ENCODE measurements at regions not wholly inside any gene's neighbourhood (a gene's known extent, or its start where the extent isn't known, plus 50 kb on each side); places are given as distances from the start of the nearest gene placed in this dataset.

GRCh38 chr7:37541810-37542443 lies 93.3 kb upstream of the ELMO1 start:
- H3K36me3 Mint-ChIP-seq (ENCODE audit: low read depth) = no peaks in the 10 kb centered on the region
- H3K27ac Mint-ChIP-seq (ENCODE audit: unreplicated experiment) = no peak overlapping the region
- no peaks in the 10 kb centered on the region for H3K4me1 Mint-ChIP-seq (ENCODE audit: low read depth)
- no peak for TF ChIP-seq CTCF (IDR thresholded peaks at IDR 0.05)
- no peak overlapping the region for H3K4me3 Mint-ChIP-seq (ENCODE audit: unreplicated experiment)
- H3K9me3 Mint-ChIP-seq (ENCODE audit: low read depth) = no peaks in the 10 kb centered on the region
- DNase-seq (ENCODE audit: low spot score) = no peak
- no peaks in the 10 kb centered on the region for H3K27me3 Mint-ChIP-seq (ENCODE audit: low read depth)

GRCh38 chr7:37545619-37546534 lies 97.2 kb upstream of the ELMO1 start:
- no peaks in the 10 kb centered on the region for H3K4me1 Mint-ChIP-seq (ENCODE audit: low read depth)
- DNase-seq (ENCODE audit: low spot score) = no peak
- H3K9me3 Mint-ChIP-seq (ENCODE audit: low read depth) = no peaks in the 10 kb centered on the region
- no peaks in the 10 kb centered on the region for H3K27me3 Mint-ChIP-seq (ENCODE audit: low read depth)
- no peak for TF ChIP-seq CTCF (IDR thresholded peaks at IDR 0.05)
- no peak overlapping the region for H3K27ac Mint-ChIP-seq (ENCODE audit: unreplicated experiment)
- H3K4me3 Mint-ChIP-seq (ENCODE audit: unreplicated experiment) = no peak overlapping the region
- H3K36me3 Mint-ChIP-seq (ENCODE audit: low read depth) = no peaks in the 10 kb centered on the region

- TF ChIP-seq CTCF (IDR thresholded peaks at IDR 0.05) = no peak
- Mint-ChIP-seq H3K9me3 (ENCODE audit: low read depth) (no peaks in the 10 kb centered on the region), H3K27ac (ENCODE audit: unreplicated experiment) (no peak overlapping the region), H3K4me1 (ENCODE audit: low read depth) (no peaks in the 10 kb centered on the region), H3K4me3 (ENCODE audit: unreplicated experiment) (no peak overlapping the region), H3K36me3 (ENCODE audit: low read depth) (no peaks in the 10 kb centered on the region), H3K27me3 (ENCODE audit: low read depth) (no peaks in the 10 kb centered on the region)
- no peak for DNase-seq (ENCODE audit: low spot score)
These were observed 98.0 kb upstream of the ELMO1 start for GRCh38 chr7:37546677-37547076.

GRCh38 chr7:37549076-37549931 lies 100.6 kb upstream of the ELMO1 start:
- no peak overlapping the region for H3K4me3 Mint-ChIP-seq (ENCODE audit: unreplicated experiment)
- H3K27ac Mint-ChIP-seq (ENCODE audit: unreplicated experiment) = no peak overlapping the region
- H3K4me1 Mint-ChIP-seq (ENCODE audit: low read depth) = no peaks in the 10 kb centered on the region
- peaks cover 1% of the 10 kb centered on the region for H3K27me3 Mint-ChIP-seq (ENCODE audit: low read depth)
- DNase-seq (ENCODE audit: low spot score) = no peak
- no peaks in the 10 kb centered on the region for H3K36me3 Mint-ChIP-seq (ENCODE audit: low read depth)
- peaks cover under 1% of the 10 kb centered on the region for H3K9me3 Mint-ChIP-seq (ENCODE audit: low read depth)
- no peak for TF ChIP-seq CTCF (IDR thresholded peaks at IDR 0.05)

- TF ChIP-seq CTCF (IDR thresholded peaks at IDR 0.05) = no peak
- H3K27ac Mint-ChIP-seq (ENCODE audit: unreplicated experiment) = no peak overlapping the region
- H3K9me3 Mint-ChIP-seq (ENCODE audit: low read depth) = peaks cover 3% of the 10 kb centered on the region
- H3K4me1 Mint-ChIP-seq (ENCODE audit: low read depth) = no peaks in the 10 kb centered on the region
- H3K4me3 Mint-ChIP-seq (ENCODE audit: unreplicated experiment) = no peak overlapping the region
- peaks cover 1% of the 10 kb centered on the region for H3K27me3 Mint-ChIP-seq (ENCODE audit: low read depth)
- H3K36me3 Mint-ChIP-seq (ENCODE audit: low read depth) = no peaks in the 10 kb centered on the region
- no peak for DNase-seq (ENCODE audit: low spot score)
These were observed 101.8 kb upstream of the ELMO1 start for GRCh38 chr7:37550426-37550825.

All from chondrocyte (in vitro differentiated cells).